Heart left ventricle (tissue), 16 donors: ENCODE measurements at regions not wholly inside any gene's neighbourhood (a gene's known extent, or its start where the extent isn't known, plus 50 kb on each side); places are given as distances from the start of the nearest gene placed in this dataset.

Source experiments
- ATAC-seq, 4 donors: fragments of 200-7000 bp; cut with Tn5 transposase; one replicate each; pipeline ENCODE4 v1.9.1; 2020 to 2022; ENCODE audit warnings: moderate library complexity in 4 of 4, mild to moderate bottlenecking in 3 of 4, moderate number of reproducible peaks in 1 of 4
- DNase-seq, 5 donors: peaks; one replicate each; pipeline ENCODE4 v3.0.0-alpha.2; 2020
- H3K27ac ChIP-seq, 12 donors: fragments of 200-600 bp; sonication (generic) in 4 of 12; one replicate each; pipeline versions ENCODE4 v1.5.0 to v1.8.0; 2016 to 2022; ENCODE audit warnings: mild to moderate bottlenecking in 2 of 12
- H3K27me3 ChIP-seq, 9 donors: fragments of 200-600 bp; sonication (generic) in 2 of 9; one replicate each; pipeline versions ENCODE4 v1.5.1 to v1.8.0; 2016 to 2022; ENCODE audit warnings: mild to moderate bottlenecking in 3 of 9
- H3K36me3 ChIP-seq, 9 donors: fragments of 200-600 bp; sonication (generic) in 2 of 9; one replicate each; pipeline versions ENCODE4 v1.5.0 to v1.8.0; 2018 to 2022; ENCODE audit warnings: mild to moderate bottlenecking in 2 of 9
- H3K4me1 ChIP-seq, 12 donors: fragments of 200-600 bp; sonication (generic) in 4 of 12; one replicate each; pipeline versions ENCODE4 v1.5.0 to v1.8.0; 2016 to 2022; ENCODE audit warnings: mild to moderate bottlenecking in 3 of 12
- H3K4me3 ChIP-seq, 12 donors: fragments of 200-600 bp; sonication (generic) in 4 of 12; one replicate each; pipeline versions ENCODE4 v1.5.0 to v1.8.0; 2017 to 2022; ENCODE audit warnings: mild to moderate bottlenecking in 9 of 12, moderate library complexity in 4 of 12
- H3K9me3 ChIP-seq, 12 donors: fragments of 200-600 bp; sonication (generic) in 4 of 12; one replicate each; pipeline versions ENCODE4 v1.5.0 to v1.8.0; 2016 to 2022; ENCODE audit warnings: mild to moderate bottlenecking in 1 of 12
- POLR2A ChIP-seq, 2 donors: fragments of 450-650 bp; IDR thresholded peaks; one replicate each; pipeline ENCODE4 v1.6.1; 2017; ENCODE audit warnings: antibody characterized with exemption in 2 of 2, mild to moderate bottlenecking in 2 of 2, moderate library complexity in 2 of 2
- whole genome bisulfite sequencing, 4 donors: extraction: QIAGEN DNeasy Blood & Tissue Kit in 2 of 4; methylation state at CpG; one replicate each; pipeline versions ENCODE4 v1.1.5 to v1.1.7; 2013 to 2018; 5-methylcytosine and 5-hydroxymethylcytosine counted together
- intact Hi-C, 10 donors: fragments of 100-400 bp; cut with DNase I; formaldehyde crosslinking; loops; one replicate each; pipeline versions ENCODE4 v1.11.1 to v1.14.2; 2022
- TF ChIP-seq, protein P1 (sequence below), 12 donors: fragments of 200-600 bp; sonication (generic) in 4 of 12; IDR thresholded peaks; one replicate each; pipeline versions ENCODE4 v1.5.0 to v1.8.0; 2018 to 2022; ENCODE audit warnings: antibody characterized with exemption in 12 of 12, mild to moderate bottlenecking in 5 of 12
- donor health status: ischemic (EF 13 %, LVEDD 7.1; RV severe dilation, severe dysfunction).
- donor health status: healthy with polysubstance abuse.
- donor health status: DM: no; HTN: yes; CAD: no.
- donor health status: DM: no; HTN: no; CAD: no.
- donor health status: ischemic (EF 25% LVEDD 6.9; RV normal size, moderate dysfunction).
- donor health status: ischemic (EF 25% LVEDD 5.7; RV mildly dilated, moderate dysfunction).
- donor health status: healthy.
- donor health status: DM: yes; HTN: yes; CAD: no.
- donor health status: ischemic (EF 35%, LVEDD 5.7; RV mildly dilated, moderate dysfunction).
- donor health status: nonischemic (EF 11% LVEDD 7.7; RV severe dilation, severe dysfunction).
- donor health status: DM: yes; HTN: yes; CAD: no.
- donor health status: PGD.
- donor health status: ischemic (EF 29% LVEDD 5.4; RV normal size, mild dysfunction).
- donor health status: nonischemic (EF 23%, LVEDD 6.1; RV moderate dilation, normal function).

DNA sequence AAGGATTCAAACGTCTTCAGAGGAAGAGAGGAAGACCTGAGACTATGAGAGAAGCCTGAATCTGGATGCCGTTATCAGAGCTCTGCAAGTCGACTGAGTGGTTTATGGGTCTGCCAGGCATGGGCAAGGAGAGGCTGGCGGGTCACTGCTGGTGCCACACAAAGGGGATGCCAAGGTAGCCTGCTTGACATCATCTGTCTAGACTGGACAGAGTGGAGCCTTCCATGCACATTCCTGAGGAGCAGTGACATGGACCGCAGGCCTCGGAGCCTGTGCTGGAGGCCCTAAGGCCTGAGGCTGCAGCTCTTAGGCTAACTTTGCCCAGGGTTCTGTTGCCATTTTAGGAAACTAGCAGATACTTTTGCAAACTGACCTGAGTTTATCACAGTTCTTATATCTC is 127.4 kb downstream of the WT1 start:
- no peak overlapping the region for H3K4me3 ChIP-seq
- no peaks in the 10 kb centered on the region for H3K36me3 ChIP-seq
- TF ChIP-seq, protein P1, sequence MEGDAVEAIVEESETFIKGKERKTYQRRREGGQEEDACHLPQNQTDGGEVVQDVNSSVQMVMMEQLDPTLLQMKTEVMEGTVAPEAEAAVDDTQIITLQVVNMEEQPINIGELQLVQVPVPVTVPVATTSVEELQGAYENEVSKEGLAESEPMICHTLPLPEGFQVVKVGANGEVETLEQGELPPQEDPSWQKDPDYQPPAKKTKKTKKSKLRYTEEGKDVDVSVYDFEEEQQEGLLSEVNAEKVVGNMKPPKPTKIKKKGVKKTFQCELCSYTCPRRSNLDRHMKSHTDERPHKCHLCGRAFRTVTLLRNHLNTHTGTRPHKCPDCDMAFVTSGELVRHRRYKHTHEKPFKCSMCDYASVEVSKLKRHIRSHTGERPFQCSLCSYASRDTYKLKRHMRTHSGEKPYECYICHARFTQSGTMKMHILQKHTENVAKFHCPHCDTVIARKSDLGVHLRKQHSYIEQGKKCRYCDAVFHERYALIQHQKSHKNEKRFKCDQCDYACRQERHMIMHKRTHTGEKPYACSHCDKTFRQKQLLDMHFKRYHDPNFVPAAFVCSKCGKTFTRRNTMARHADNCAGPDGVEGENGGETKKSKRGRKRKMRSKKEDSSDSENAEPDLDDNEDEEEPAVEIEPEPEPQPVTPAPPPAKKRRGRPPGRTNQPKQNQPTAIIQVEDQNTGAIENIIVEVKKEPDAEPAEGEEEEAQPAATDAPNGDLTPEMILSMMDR (IDR thresholded peaks at IDR 0.05) = no peak
- TF ChIP-seq POLR2A (IDR thresholded peaks at IDR 0.05) = no peak
- H3K27ac ChIP-seq = no peak overlapping the region
- no peak for DNase-seq
- ATAC-seq = no peak
- no peaks in the 10 kb centered on the region for H3K9me3 ChIP-seq
- intact Hi-C loops = no loop called here
- peaks cover 0 to 22% (median 0%) of the 10 kb centered on the region in 9 donors for H3K27me3 ChIP-seq
- H3K4me1 ChIP-seq = peaks cover 0 to 3% (median 0%) of the 10 kb centered on the region in 12 donors
- WGBS, 4 donors = 73 to 84% (median 81%) methylated on average over 6 of the region's 6 CpGs

DNA sequence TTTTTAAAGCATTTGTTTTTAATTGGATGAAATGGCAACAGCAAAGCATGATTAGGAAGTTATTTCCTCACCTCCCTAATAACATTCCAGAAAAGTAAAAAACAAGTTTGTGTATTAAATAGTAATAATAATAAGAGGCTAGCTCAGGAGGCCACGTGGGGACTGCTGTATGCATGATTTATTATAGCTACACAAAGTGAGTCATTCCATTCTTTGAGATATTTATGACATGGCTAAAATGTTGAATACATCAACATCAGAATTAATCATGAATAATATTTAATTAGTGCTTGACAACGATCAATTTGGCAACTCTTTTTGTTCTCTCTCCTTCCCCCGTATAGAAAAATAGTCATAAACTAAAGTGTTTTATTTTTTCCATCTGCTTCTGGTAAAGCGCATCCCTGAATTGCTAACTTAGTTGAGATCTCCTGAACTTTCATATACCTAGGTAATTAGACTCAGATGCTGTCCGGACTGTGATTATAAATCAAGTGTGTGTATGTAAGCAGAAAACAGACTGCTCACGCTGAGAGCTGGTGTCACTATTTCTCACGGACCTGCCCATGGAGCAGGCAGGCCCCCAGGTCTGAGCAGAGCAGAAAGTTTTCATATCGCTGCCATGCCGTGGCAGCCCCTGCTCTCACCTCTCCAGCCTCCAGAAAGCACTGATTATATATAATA is 125.7 kb downstream of the WT1 start:
- H3K36me3 ChIP-seq = no peaks in the 10 kb centered on the region
- H3K27ac ChIP-seq = no peak overlapping the region
- DNase-seq (no peak), ATAC-seq (no peak)
- 75 to 84% (median 78%) methylated on average over 9 of the region's 9 CpGs for WGBS, 4 donors
- H3K27me3 ChIP-seq = peaks cover 0 to 22% (median 0%) of the 10 kb centered on the region in 9 donors
- H3K4me3 ChIP-seq = no peak overlapping the region
- peaks cover 0 to 3% (median 0%) of the 10 kb centered on the region in 12 donors for H3K4me1 ChIP-seq
- no peaks in the 10 kb centered on the region for H3K9me3 ChIP-seq
- intact Hi-C loops = no loop called here
- TF ChIP-seq, protein P1 (IDR thresholded peaks at IDR 0.05) = no peak
- no peak for TF ChIP-seq POLR2A (IDR thresholded peaks at IDR 0.05)

DNA sequence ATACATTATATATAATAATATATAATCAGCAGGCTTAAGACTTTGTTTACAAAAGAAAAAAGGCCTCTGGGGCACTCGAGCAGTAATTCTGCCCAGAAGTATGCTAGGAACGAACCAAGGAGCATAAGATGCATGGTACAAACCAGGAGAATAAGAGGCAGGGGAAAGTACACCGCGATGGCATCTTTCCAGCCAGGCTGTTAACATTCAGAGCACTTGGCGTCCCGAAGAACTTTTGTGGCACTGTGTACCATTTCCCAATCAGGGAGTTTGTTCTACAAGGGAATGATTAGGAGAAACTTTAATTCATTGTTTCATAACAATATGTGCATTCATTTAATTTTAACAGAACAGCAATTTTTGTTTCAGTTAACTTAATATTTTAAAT is 125.1 kb downstream of the WT1 start:
- intact Hi-C loops = no loop called here
- peaks cover 0 to 22% (median 0%) of the 10 kb centered on the region in 9 donors for H3K27me3 ChIP-seq
- peaks cover 0 to 3% (median 0%) of the 10 kb centered on the region in 12 donors for H3K4me1 ChIP-seq
- no peaks in the 10 kb centered on the region for H3K36me3 ChIP-seq
- no peaks in the 10 kb centered on the region for H3K9me3 ChIP-seq
- H3K27ac ChIP-seq = no peak overlapping the region
- H3K4me3 ChIP-seq = no peak overlapping the region
- TF ChIP-seq, protein P1 (IDR thresholded peaks at IDR 0.05) = no peak
- no peak for TF ChIP-seq POLR2A (IDR thresholded peaks at IDR 0.05)
- DNase-seq (no peak), ATAC-seq (no peak)
- 76 to 82% (median 79%) methylated on average over 6 of the region's 6 CpGs for WGBS, 4 donors

DNA sequence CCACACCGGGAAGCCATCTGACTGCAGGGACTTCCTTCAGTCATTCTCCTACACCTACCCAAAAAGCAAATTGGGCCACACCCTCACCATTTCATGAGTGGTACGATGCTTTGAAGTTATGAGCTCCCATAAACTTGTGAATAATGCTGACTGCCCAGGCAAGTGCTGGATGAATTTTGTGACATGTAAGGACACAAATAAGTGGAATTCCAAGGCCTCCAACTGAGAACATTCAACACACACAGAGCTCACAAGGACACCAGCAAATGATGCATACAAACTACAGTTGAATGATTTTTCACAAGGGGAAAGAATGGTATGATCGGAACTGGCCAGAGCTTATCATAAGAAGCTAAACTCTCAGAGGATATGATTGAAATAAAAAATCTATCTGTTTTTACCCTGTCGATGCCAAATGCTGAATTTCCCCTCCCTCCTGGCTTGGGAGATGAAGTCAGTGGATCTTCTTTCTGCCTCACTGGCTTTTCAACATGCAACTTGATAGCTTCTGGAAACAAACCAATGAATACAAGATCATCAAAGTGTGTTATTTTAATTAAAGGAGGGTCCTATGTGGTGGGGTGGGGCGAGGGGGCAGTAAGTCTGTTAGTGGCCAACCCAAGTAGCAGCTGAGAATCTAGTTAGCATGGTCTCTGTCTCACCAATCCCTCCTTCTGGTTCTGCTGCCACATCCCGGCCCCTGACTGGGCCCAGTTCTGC is 123.8 kb downstream of the WT1 start:
- Histone ChIP-seq H3K9me3 (no peaks in the 10 kb centered on the region), H3K4me3 (no peak overlapping the region), H3K27ac (no peak overlapping the region), H3K36me3 (no peaks in the 10 kb centered on the region), H3K27me3 (peaks cover 0 to 22% (median 0%) of the 10 kb centered on the region in 9 donors), H3K4me1 (peaks cover 0 to 3% (median 0%) of the 10 kb centered on the region in 12 donors)
- ATAC-seq = no peak
- TF ChIP-seq, protein P1 (IDR thresholded peaks at IDR 0.05) = no peak
- no peak for TF ChIP-seq POLR2A (IDR thresholded peaks at IDR 0.05)
- no peak for DNase-seq
- 78 to 80% (median 79%) methylated on average over 6 of the region's 6 CpGs for WGBS, 4 donors
- intact Hi-C loops = no loop called here
